Stomach (tissue), 8 donors: ENCODE measurements at regions not wholly inside any gene's neighbourhood (a gene's known extent, or its start where the extent isn't known, plus 50 kb on each side); places are given as distances from the start of the nearest gene placed in this dataset.
A peak's percentile ranks its signal among the peaks of the same experiment; 100 is the strongest.

Experiments used
- DNase-seq, 2 donors: peaks; one replicate each; pipeline versions ENCODE4 v3.0.0 to v3.0.0-alpha.2; 2013 to 2019
- H3K27ac ChIP-seq, 5 donors: fragments of 200-600 bp in 4 of 5; sonication (generic) in 4 of 5; one replicate each; pipeline ENCODE4 v1.5.1; 2013 to 2019; ENCODE audit warnings: mild to moderate bottlenecking in 1 of 5, moderate library complexity in 1 of 5
- H3K27me3 ChIP-seq, 3 donors: fragments of 200-600 bp; sonication (generic); one replicate each; pipeline ENCODE4 v1.5.1; 2017 to 2019; ENCODE audit warnings: mixed run types in 1 of 3
- H3K36me3 ChIP-seq, 4 donors: fragments of 200-600 bp; sonication (generic); 1 replicate in 3 of 4; 2 replicates in 1 of 4; pipeline ENCODE4 v1.5.1; 2016 to 2019
- H3K4me1 ChIP-seq, 4 donors: fragments of 200-600 bp; sonication (generic); one replicate each; pipeline ENCODE4 v1.5.1; 2016 to 2019
- H3K4me3 ChIP-seq, 4 donors: fragments of 200-600 bp; sonication (generic) in 3 of 4; one replicate each; pipeline ENCODE4 v1.5.1; 2016 to 2019; ENCODE audit warnings: mild to moderate bottlenecking in 1 of 4
- H3K9me3 ChIP-seq, 4 donors: fragments of 200-600 bp; sonication (generic); one replicate each; pipeline ENCODE4 v1.5.1; 2016 to 2019
- CTCF ChIP-seq, 7 experiments: fragments of 450-650 bp in 4 of 7; fragments of 200-600 bp in 3 of 7; sonication (generic) in 3 of 7; IDR thresholded peaks; one replicate each; pipeline ENCODE4 v1.5.1; 2016 to 2019; ENCODE audit warnings: antibody characterized with exemption in 7 of 7, control low read depth in 2 of 7, mild to moderate bottlenecking in 1 of 7
- EP300 ChIP-seq: sonication (generic); formaldehyde crosslinking; IDR thresholded peaks from one replicate; pipeline ENCODE4 v1.6.1; 2017; ENCODE audit warnings: antibody characterized with exemption
- POLR2A ChIP-seq, 4 donors: fragments of 450-650 bp; IDR thresholded peaks; one replicate each; pipeline ENCODE4 v1.6.1; 2016; ENCODE audit warnings: antibody characterized with exemption in 4 of 4, control low read depth in 2 of 4, mild to moderate bottlenecking in 1 of 4, moderate library complexity in 1 of 4
- POLR2AphosphoS5 ChIP-seq, 3 donors: sonication (generic); formaldehyde crosslinking; IDR thresholded peaks; one replicate each; pipeline ENCODE4 v1.6.1; 2016; ENCODE audit warnings: antibody characterized with exemption in 3 of 3
- WGBS, 5 donors: extraction: QIAGEN DNeasy Blood & Tissue Kit in 3 of 5; methylation state at CpG; one replicate each; pipeline versions ENCODE4 v1.1.5 to v1.1.7; 2013 to 2018; 5-methylcytosine and 5-hydroxymethylcytosine counted together
- intact Hi-C: fragments of 100-400 bp; cut with DNase I; formaldehyde crosslinking; loops from one replicate; pipeline ENCODE4 v1.15.1; 2023; ENCODE audit warnings: low total_unique reads
- donor health status: healthy with polysubstance abuse.
- donor health status: Bipolar disorder and iron deficiency.
- donor health status: healthy.

GRCh38 chr3:67278015-67278618 is 280.0 kb downstream of the KBTBD8 start:
- Histone ChIP-seq H3K4me1 (peaks cover 0 to 7% (median 0%) of the 10 kb centered on the region in 4 donors), H3K36me3 (no peaks in the 10 kb centered on the region), H3K27ac (no peak overlapping the region), H3K27me3 (no peaks in the 10 kb centered on the region), H3K4me3 (no peak overlapping the region), H3K9me3 (no peaks in the 10 kb centered on the region)
- TF ChIP-seq CTCF (IDR thresholded peaks at IDR 0.05) (no peak), POLR2AphosphoS5 (IDR thresholded peaks at IDR 0.05) (no peak), EP300 (no peak), POLR2A (IDR thresholded peaks at IDR 0.05) (no peak)
- intact Hi-C loops, result no loop called here
- no peak for DNase-seq
- 78 to 82% (median 80%) methylated on average over 3 of the region's 3 CpGs for WGBS, 5 donors

GRCh38 chr3:67286586-67286985 is 288.5 kb downstream of the KBTBD8 start:
- no peaks in the 10 kb centered on the region for H3K36me3 ChIP-seq
- no peaks in the 10 kb centered on the region for H3K9me3 ChIP-seq
- no peaks in the 10 kb centered on the region for H3K27me3 ChIP-seq
- H3K27ac ChIP-seq, result no peak overlapping the region
- peaks cover 0 to 11% (median 4%) of the 10 kb centered on the region in 4 donors for H3K4me1 ChIP-seq
- TF ChIP-seq POLR2AphosphoS5 (IDR thresholded peaks at IDR 0.05) (no peak), POLR2A (IDR thresholded peaks at IDR 0.05) (no peak), EP300 (no peak), CTCF (IDR thresholded peaks at IDR 0.05) (no peak)
- intact Hi-C loops, result no loop called here
- H3K4me3 ChIP-seq, result no peak overlapping the region
- no peak for DNase-seq
- 93 to 98% (median 95%) methylated on average over 2 of the region's 2 CpGs for WGBS, 5 donors

- WGBS, 5 donors, result 53 to 68% (median 56%) methylated on average over 1 of the region's 1 CpG
- intact Hi-C loops, result no loop called here
Observed at GRCh38 chr3:67288466-67289106, 290.5 kb downstream of the KBTBD8 start.

GRCh38 chr3:67289626-67290025 is 291.5 kb downstream of the KBTBD8 start:
- Histone ChIP-seq H3K36me3 (no peaks in the 10 kb centered on the region), H3K9me3 (no peaks in the 10 kb centered on the region), H3K27ac (no peak overlapping the region), H3K27me3 (no peaks in the 10 kb centered on the region), H3K4me1 (peaks cover 0 to 11% (median 7%) of the 10 kb centered on the region in 4 donors), H3K4me3 (no peak overlapping the region)
- intact Hi-C loops, result no loop called here
- WGBS, 5 donors, result 73 to 93% (median 89%) methylated on average over 1 of the region's 1 CpG
- peak in 1 of 2 donors; percentile 14 for DNase-seq
- TF ChIP-seq POLR2A (IDR thresholded peaks at IDR 0.05) (no peak), CTCF (IDR thresholded peaks at IDR 0.05) (no peak), EP300 (no peak), POLR2AphosphoS5 (IDR thresholded peaks at IDR 0.05) (no peak)

More at GRCh38 chr3:67288466-67289106, 290.5 kb downstream of the KBTBD8 start:
- Histone ChIP-seq H3K27me3 (no peaks in the 10 kb centered on the region), H3K27ac (no peak overlapping the region), H3K36me3 (no peaks in the 10 kb centered on the region), H3K4me1 (peaks cover 0 to 11% (median 7%) of the 10 kb centered on the region in 4 donors), H3K9me3 (no peaks in the 10 kb centered on the region), H3K4me3 (no peak overlapping the region)
- no peak for DNase-seq
- TF ChIP-seq EP300, result no peak
- TF ChIP-seq CTCF (IDR thresholded peaks at IDR 0.05), result no peak
- TF ChIP-seq POLR2A (IDR thresholded peaks at IDR 0.05), result no peak
- no peak for TF ChIP-seq POLR2AphosphoS5 (IDR thresholded peaks at IDR 0.05)
